WTC11 (cell line): ENCODE measurements at regions not wholly inside any gene's neighbourhood (a gene's known extent, or its start where the extent isn't known, plus 50 kb on each side); places are given as distances from the start of the nearest gene placed in this dataset.

ENCODE experiments used
- CREB1 ChIP-seq: sonication (generic); formaldehyde crosslinking; IDR thresholded peaks from 2 replicates; pipeline ENCODE4 v1.8.0; 2023; ENCODE audit warnings: mild to moderate bottlenecking, missing genetic modification reagents
- FOXJ3 ChIP-seq: sonication (generic); formaldehyde crosslinking; IDR thresholded peaks from 2 replicates; pipeline ENCODE4 v1.9.0; 2021; ENCODE audit warnings: missing genetic modification reagents, mild to moderate bottlenecking, borderline replicate concordance
- JUN ChIP-seq: sonication (generic); formaldehyde crosslinking; IDR thresholded peaks from 2 replicates; pipeline ENCODE4 v1.8.0; 2023; ENCODE audit warnings: mild to moderate bottlenecking, missing genetic modification reagents
- MYBL2 ChIP-seq: sonication (generic); formaldehyde crosslinking; IDR thresholded peaks from 2 replicates; pipeline ENCODE4 v1.8.1; 2023; ENCODE audit warnings: mild to moderate bottlenecking, moderate library complexity, missing genetic modification reagents
- NFYB ChIP-seq: sonication (generic); formaldehyde crosslinking; conservative IDR thresholded peaks from 2 replicates; pipeline ENCODE4 v1.8.0; 2022; ENCODE audit warnings: low read depth, missing genetic modification reagents
- RORB ChIP-seq: fragments of 250-450 bp; sonication (Bioruptor Pico); IDR thresholded peaks from 2 replicates; pipeline ENCODE4 v1.9.0; 2021; ENCODE audit warnings: mild to moderate bottlenecking
- SMAD3 ChIP-seq: sonication (generic); formaldehyde crosslinking; IDR thresholded peaks from 2 replicates; pipeline ENCODE4 v1.8.0; 2022; ENCODE audit warnings: missing genetic modification reagents, mild to moderate bottlenecking, borderline replicate concordance
- SP1 ChIP-seq: sonication (generic); formaldehyde crosslinking; conservative IDR thresholded peaks from 2 replicates; pipeline ENCODE4 v1.8.1; 2022; ENCODE audit warnings: missing genetic modification reagents
- USF2 ChIP-seq: sonication (generic); formaldehyde crosslinking; IDR thresholded peaks from 2 replicates; pipeline ENCODE4 v1.8.1; 2023; ENCODE audit warnings: mild to moderate bottlenecking, missing genetic modification reagents, moderate library complexity
- ZNF232 ChIP-seq: sonication (generic); formaldehyde crosslinking; IDR thresholded peaks from 2 replicates; pipeline ENCODE4 v1.8.0; 2022; ENCODE audit warnings: mild to moderate bottlenecking, missing genetic modification reagents
- ZNF263 ChIP-seq: sonication (generic); formaldehyde crosslinking; IDR thresholded peaks from 2 replicates; pipeline ENCODE4 v1.8.1; 2022; ENCODE audit warnings: low read depth, mild to moderate bottlenecking, moderate library complexity, missing genetic modification reagents
- TF ChIP-seq, protein P1 (sequence below): fragments of 200-600 bp; IDR thresholded peaks from 2 replicates; pipeline ENCODE4 v1.8.0; 2022; ENCODE audit warnings: antibody characterized with exemption
- TF ChIP-seq, protein P2 (sequence below): sonication (generic); formaldehyde crosslinking; IDR thresholded peaks from 2 replicates; pipeline ENCODE4 v1.8.0; 2023; ENCODE audit warnings: missing genetic modification reagents, mild to moderate bottlenecking, borderline replicate concordance
- TF ChIP-seq, protein P3 (sequence below): sonication (generic); formaldehyde crosslinking; IDR thresholded peaks from 2 replicates; pipeline ENCODE4 v1.8.1; 2023; ENCODE audit warnings: mild to moderate bottlenecking, missing genetic modification reagents, moderate library complexity

DNA sequence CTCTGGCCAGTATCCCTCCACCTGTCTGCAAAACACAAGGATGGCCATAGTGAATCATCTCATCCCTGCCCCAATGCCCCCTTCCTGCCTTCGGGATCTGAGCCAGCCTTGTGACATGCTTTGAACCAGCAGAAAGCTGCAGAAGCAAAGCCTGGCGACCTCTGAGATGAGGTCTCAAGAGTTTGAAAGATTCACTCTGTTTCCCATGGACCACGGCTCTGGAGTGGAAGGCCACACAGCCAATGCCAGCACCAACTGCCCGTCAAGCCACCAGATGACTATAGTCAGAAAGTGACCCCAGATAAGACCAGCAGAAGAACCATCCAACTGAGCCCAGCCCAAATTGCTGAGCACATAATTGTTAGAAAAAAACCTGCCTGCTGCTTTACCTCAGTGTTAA is 193.9 kb upstream of the PPP2R2D start:
- TF ChIP-seq, protein P1, sequence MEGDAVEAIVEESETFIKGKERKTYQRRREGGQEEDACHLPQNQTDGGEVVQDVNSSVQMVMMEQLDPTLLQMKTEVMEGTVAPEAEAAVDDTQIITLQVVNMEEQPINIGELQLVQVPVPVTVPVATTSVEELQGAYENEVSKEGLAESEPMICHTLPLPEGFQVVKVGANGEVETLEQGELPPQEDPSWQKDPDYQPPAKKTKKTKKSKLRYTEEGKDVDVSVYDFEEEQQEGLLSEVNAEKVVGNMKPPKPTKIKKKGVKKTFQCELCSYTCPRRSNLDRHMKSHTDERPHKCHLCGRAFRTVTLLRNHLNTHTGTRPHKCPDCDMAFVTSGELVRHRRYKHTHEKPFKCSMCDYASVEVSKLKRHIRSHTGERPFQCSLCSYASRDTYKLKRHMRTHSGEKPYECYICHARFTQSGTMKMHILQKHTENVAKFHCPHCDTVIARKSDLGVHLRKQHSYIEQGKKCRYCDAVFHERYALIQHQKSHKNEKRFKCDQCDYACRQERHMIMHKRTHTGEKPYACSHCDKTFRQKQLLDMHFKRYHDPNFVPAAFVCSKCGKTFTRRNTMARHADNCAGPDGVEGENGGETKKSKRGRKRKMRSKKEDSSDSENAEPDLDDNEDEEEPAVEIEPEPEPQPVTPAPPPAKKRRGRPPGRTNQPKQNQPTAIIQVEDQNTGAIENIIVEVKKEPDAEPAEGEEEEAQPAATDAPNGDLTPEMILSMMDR, result no peak
- TF ChIP-seq CREB1 (CRISPR knock-in tag) (no peak), ZNF263 (CRISPR knock-in tag) (no peak), FOXJ3 (CRISPR knock-in tag) (no peak), ZNF232 (CRISPR knock-in tag) (no peak), SP1 (no peak), NFYB (CRISPR knock-in tag) (no peak), JUN (CRISPR knock-in tag) (no peak), USF2 (CRISPR knock-in tag) (no peak), SMAD3 (CRISPR knock-in tag) (no peak), RORB (no peak), MYBL2 (no peak)
- TF ChIP-seq, protein P2, sequence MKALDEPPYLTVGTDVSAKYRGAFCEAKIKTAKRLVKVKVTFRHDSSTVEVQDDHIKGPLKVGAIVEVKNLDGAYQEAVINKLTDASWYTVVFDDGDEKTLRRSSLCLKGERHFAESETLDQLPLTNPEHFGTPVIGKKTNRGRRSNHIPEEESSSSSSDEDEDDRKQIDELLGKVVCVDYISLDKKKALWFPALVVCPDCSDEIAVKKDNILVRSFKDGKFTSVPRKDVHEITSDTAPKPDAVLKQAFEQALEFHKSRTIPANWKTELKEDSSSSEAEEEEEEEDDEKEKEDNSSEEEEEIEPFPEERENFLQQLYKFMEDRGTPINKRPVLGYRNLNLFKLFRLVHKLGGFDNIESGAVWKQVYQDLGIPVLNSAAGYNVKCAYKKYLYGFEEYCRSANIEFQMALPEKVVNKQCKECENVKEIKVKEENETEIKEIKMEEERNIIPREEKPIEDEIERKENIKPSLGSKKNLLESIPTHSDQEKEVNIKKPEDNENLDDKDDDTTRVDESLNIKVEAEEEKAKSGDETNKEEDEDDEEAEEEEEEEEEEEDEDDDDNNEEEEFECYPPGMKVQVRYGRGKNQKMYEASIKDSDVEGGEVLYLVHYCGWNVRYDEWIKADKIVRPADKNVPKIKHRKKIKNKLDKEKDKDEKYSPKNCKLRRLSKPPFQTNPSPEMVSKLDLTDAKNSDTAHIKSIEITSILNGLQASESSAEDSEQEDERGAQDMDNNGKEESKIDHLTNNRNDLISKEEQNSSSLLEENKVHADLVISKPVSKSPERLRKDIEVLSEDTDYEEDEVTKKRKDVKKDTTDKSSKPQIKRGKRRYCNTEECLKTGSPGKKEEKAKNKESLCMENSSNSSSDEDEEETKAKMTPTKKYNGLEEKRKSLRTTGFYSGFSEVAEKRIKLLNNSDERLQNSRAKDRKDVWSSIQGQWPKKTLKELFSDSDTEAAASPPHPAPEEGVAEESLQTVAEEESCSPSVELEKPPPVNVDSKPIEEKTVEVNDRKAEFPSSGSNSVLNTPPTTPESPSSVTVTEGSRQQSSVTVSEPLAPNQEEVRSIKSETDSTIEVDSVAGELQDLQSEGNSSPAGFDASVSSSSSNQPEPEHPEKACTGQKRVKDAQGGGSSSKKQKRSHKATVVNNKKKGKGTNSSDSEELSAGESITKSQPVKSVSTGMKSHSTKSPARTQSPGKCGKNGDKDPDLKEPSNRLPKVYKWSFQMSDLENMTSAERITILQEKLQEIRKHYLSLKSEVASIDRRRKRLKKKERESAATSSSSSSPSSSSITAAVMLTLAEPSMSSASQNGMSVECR (CRISPR knock-in tag), result no peak
- TF ChIP-seq, protein P3, sequence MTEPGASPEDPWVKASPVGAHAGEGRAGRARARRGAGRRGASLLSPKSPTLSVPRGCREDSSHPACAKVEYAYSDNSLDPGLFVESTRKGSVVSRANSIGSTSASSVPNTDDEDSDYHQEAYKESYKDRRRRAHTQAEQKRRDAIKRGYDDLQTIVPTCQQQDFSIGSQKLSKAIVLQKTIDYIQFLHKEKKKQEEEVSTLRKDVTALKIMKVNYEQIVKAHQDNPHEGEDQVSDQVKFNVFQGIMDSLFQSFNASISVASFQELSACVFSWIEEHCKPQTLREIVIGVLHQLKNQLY, result no peak
